HG03108 (cell line): ENCODE measurements at regions not wholly inside any gene's neighbourhood (a gene's known extent, or its start where the extent isn't known, plus 50 kb on each side); places are given as distances from the start of the nearest gene placed in this dataset.

Experiments
- ATAC-seq: cut with Tn5 transposase; IDR thresholded peaks from one replicate; pipeline ENCODE4 v1.9.1; 2021; ENCODE audit warnings: moderate library complexity; ENCODE audit not compliant: unreplicated experiment

- no peak for ATAC-seq
Observed at GRCh38 chr6:113574147-113574546, 283.0 kb upstream of the MARCKS start.

DNA sequence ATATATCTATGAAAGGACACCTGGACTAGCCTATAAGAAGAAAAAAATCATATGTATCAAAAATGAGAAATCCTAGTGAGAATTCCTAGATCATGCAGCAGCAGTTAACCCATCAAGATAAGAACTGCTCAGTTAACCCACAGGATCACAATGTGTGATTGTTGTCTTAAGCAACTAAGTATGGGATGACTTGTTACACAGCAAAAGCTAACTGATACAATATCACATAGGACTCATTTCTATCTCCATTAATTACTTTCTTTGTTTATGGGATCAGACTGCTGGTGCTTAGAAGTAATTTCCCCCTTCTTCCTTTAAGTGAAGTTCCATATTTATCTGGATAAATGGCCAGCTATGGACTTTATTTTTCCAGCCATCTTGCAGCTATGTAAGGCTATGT is 280.8 kb upstream of the MARCKS start:
- no peak for ATAC-seq

GRCh38 chr6:113578691-113579090 is 278.5 kb upstream of the MARCKS start:
- no peak for ATAC-seq

DNA sequence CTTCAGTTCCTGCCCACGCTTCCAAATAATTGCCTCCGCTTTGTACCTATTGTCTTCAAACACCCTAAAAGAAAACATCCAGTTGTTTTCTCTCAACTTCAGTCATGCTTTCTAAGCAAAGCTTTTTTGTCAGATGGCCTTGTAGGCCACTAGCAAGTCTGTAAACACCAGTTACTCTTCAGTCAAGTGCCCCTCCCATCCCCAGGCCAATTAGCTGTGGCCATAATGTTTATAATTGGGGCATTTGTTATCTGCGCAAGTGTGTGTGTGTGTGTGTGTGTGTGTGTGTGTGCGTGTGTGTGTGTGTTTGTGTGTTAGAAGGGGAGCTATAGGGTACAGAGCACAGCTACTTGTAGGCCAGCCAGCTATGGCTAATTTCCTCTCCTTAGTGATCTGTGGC is 272.4 kb upstream of the MARCKS start:
- ATAC-seq: no peak

GRCh38 chr6:113585246-113585645 is 271.9 kb upstream of the MARCKS start:
- no peak for ATAC-seq

DNA sequence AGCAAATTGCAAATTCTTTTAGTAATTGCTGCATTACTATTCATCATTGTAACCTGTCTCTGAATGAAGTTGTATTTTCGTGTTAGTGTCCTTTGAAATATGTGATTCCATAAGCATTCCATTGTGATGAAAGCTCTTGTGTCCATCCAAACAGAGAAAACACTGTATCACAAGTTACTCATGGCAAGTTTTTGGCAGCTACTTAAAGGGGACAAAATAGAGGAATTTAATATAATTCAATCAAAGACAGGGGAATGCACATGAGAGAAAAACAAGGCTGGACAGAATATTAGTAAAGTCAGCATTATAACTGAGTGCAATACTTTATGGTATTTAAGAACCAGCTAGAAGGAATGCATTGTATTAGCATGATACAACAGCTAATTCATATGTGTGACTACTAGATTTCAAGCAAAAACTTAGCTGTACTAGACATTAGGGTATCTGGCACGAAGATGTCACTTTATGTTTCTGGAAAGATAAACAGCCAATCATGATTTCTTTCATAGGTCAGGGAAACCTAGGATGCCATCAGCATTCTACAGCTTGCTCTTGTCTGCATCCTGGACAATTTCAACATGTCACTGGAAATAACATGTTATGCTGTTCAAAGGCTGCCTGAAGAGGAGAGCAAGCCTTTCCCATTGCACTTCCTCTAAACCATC is 270.6 kb upstream of the MARCKS start:
- ATAC-seq: no peak

DNA sequence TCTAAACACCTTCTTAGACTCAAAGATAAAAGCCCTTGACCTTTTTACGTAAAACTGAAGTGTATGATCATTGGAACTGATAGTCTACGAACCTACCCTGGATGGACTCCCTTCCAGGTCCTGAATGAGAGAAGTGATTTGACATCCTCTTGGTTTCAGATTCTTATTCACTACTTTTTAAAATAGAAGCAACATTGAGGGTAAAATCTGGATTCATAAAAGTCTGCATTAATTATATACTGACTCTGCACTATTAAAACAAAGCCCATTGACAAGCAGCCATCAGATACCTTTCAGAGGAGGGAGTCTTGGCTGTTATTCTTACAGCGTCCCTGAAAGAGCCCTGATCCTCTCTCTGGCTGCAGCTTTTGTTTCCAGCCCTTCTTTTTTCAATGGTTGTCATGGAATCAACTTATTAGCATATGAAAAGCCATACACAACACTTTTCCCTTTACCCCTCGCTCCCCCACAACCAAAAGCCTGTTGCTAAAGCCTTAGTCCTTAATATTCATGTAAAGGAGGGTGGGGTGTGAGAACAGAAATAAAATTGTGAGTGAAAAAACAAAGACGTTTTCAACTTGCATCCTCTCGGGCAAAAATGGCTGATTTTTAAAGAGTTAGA is 270.0 kb upstream of the MARCKS start:
- no peak for ATAC-seq

DNA sequence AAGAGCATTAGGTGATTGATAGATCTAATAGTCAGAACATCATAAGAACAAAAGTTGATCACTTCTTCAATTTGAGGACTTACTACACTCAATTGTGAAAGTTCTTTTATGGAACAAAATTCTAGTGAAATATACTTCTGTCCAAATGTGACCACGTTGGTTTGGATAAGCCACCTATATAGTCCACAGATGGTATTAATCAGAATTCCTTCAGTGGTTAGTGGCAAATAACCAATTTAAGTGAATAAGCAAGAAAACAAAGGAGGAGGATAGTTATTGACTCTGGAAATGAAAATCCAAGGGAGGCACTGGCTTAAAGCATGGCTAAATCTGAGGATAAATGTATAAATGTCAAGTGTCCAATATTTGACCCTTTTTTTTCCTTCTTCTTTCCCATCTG is 268.5 kb upstream of the MARCKS start:
- ATAC-seq: no peak

GRCh38 chr6:113591896-113592827 is 265.0 kb upstream of the MARCKS start:
- peak; percentile 46 for ATAC-seq

GRCh38 chr6:113594726-113595125 is 262.4 kb upstream of the MARCKS start:
- no peak for ATAC-seq

DNA sequence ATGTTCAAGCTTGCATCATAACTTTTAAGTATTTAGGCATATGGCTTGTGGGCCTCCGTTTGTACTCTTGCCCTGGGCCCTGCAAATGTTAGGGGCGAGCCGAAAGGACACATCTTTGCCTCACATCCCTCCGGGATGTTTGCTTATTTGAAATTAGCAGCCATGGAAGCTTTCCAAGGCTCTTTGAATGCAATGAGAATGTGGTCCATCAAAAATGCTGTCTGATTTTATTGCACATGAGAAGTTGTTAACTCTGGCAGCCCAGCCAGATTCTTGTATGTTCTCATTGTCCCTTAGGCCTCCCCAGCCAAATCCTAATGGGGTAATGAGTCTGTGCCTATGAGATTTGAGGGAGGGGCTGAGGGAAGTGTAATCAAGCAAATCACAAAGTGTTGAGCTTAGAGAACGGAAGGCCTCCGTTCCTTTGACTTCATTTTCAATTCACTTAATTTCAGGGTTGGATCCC is 261.2 kb upstream of the MARCKS start:
- no peak for ATAC-seq

GRCh38 chr6:113596387-113597230 is 260.5 kb upstream of the MARCKS start:
- ATAC-seq: peak; percentile 29

DNA sequence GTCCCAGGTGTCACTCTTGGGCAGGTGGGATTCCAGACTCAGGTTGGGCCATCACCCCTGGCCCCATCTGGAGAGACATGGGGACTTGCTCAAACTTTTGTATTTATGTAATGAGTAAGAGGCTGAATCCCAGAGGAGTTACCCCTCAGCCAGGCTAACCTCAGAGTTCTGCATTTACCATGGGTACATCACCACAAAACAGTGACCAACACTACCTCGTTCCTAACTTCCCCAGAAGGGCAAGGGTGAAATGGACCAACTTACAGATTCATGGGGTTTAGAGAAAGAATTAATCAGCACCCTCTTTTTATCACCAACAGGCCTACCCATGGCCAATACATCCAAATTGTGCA is 259.9 kb upstream of the MARCKS start:
- ATAC-seq: peak; percentile 66

GRCh38 chr6:113598786-113599185 is 258.4 kb upstream of the MARCKS start:
- ATAC-seq: no peak

GRCh38 chr6:113599444-113599843 is 257.7 kb upstream of the MARCKS start:
- ATAC-seq: no peak

GRCh38 chr6:113600551-113601339 is 256.4 kb upstream of the MARCKS start:
- ATAC-seq: no peak

DNA sequence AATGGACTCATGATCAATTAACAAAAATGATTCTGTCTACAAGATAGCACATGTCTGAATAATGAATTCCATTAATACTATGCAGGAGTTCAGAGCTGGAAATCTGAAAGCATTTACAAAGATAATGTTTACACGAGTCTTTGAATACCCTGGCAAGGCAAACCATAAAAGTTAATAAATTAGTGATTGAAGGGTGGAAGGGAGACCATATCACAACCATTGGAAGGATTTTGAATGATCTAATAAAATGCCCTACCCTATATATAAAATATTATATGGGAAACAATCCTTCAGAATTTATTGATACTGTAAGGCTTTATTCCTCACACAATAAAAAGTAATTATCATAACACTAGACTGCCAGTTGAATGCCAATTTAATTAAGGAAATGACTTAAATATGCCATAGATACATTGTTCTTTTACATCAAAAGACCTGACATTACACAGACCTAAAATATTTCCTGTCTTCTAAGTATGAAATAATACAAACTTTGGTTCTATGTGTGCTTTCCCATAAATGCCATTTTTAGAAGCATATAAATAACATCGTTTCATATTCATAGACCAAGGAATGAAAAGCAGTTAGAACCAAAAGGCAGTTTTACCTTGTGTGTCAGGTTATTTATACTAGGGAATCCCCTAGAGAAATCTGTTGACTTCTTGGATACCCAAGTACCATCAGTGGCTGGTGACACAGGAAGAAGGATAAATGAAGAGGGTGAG is 249.2 kb upstream of the MARCKS start:
- no peak for ATAC-seq

DNA sequence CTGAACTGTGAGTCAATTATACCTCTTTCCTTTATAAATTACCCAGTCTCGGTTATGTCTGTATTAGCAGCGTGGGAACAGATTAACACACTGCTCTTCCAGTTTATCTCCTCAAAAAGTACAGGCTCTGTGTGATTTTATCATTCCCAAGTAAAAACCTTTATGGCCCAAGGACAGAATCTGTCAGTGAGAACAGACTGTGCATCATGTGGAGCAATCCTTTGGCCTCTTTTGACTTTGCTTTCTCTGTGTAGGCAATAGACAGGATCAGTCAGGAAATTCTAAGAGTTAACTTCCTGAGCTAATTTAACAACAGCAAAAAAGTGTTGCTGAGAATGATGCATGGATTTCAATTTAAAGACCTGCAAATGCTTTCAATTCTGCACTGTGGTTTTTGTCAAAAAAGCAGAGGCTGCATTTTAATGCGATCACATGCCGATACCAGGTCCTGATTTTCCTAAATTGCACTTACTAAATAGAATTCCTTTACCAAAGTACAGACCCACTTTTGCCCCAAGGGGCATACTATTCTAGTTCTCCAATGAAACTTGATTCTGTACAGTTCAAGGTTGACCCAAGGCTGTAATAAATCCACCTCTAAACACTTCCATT is 246.7 kb upstream of the MARCKS start:
- ATAC-seq: no peak

- ATAC-seq: no peak
Observed at GRCh38 chr6:113616701-113617274, 240.4 kb upstream of the MARCKS start.
